ENCODE measurements at regions not wholly inside any gene's neighbourhood (a gene's known extent, or its start where the extent isn't known, plus 50 kb on each side); places are given as distances from the start of the nearest gene placed in this dataset.

GRCh38 chr2:143823296-143823695 lies 694.1 kb downstream of the ARHGAP15 start:
- TF ChIP-seq CTCF (IDR thresholded peaks at IDR 0.05; ENCODE audit: control extremely low read depth, extremely low read depth, low read depth, missing control alignments) = no peak
- POLR2A ChIA-PET = no interaction called here
- no peak for DNase-seq (ENCODE audit: extremely low spot score)
- CTCF ChIA-PET = interaction anchor here (1.8 kb wide), 1 partner anchor 9 kb away, joined by 9 read pairs; no protein-coding TSS in a partner anchor

- no peak for DNase-seq (ENCODE audit: extremely low spot score)
- no peak for TF ChIP-seq CTCF (IDR thresholded peaks at IDR 0.05; ENCODE audit: control extremely low read depth, extremely low read depth, low read depth, missing control alignments)
- POLR2A ChIA-PET = no interaction called here
- CTCF ChIA-PET = interaction anchor here (1.1 to 1.8 kb wide), 2 partner anchors 9 to 17 kb away, joined by 5 to 9 read pairs; no protein-coding TSS in a partner anchor
Measured at GRCh38 chr2:143822736-143823135, 693.5 kb downstream of the ARHGAP15 start.

GRCh38 chr2:143819764-143820163 lies 690.5 kb downstream of the ARHGAP15 start:
- CTCF ChIA-PET = no interaction called here
- POLR2A ChIA-PET = no interaction called here
- DNase-seq (ENCODE audit: extremely low spot score) = no peak
- no peak for TF ChIP-seq CTCF (IDR thresholded peaks at IDR 0.05; ENCODE audit: control extremely low read depth, extremely low read depth, low read depth, missing control alignments)

GRCh38 chr2:143819190-143819735 lies 690.0 kb downstream of the ARHGAP15 start:
- CTCF ChIA-PET = no interaction called here
- POLR2A ChIA-PET = no interaction called here
- TF ChIP-seq CTCF (IDR thresholded peaks at IDR 0.05; ENCODE audit: control extremely low read depth, extremely low read depth, low read depth, missing control alignments) = no peak
- DNase-seq (ENCODE audit: extremely low spot score) = no peak
